HEK293 (cell line): ENCODE measurements at regions not wholly inside any gene's neighbourhood (a gene's known extent, or its start where the extent isn't known, plus 50 kb on each side); places are given as distances from the start of the nearest gene placed in this dataset.

Experiments
- CTCF ChIA-PET: fragments of 350-600 bp; formaldehyde crosslinking; extraction: SDS; loops from one replicate; lab custom pipeline; 2021; ENCODE audit warnings: antibody characterized with exemption; lab: Yijun Ruan, JAX
- POLR2A ChIA-PET: fragments of 300-600 bp; formaldehyde crosslinking; extraction: SDS; loops from one replicate; lab custom pipeline; 2020; ENCODE audit warnings: antibody characterized with exemption, inconsistent platforms; lab: Yijun Ruan, JAX
- H3K27ac ChIP-seq: fragments of 200-500 bp; sonication (Bioruptor generic); 2 replicates; pipeline ENCODE4 v1.5.1; 2014; ENCODE audit warnings: low read depth, low read length, control low read depth, inconsistent platforms; ENCODE audit errors: extremely low read depth
- H3K36me3 ChIP-seq, 2 experiments: fragments of 200-500 bp in 1 of 2; sonication (Bioruptor generic) in 1 of 2; 1 replicate in 1 of 2; 2 replicates in 1 of 2; pipeline ENCODE4 v1.5.1; 2014 to 2017; ENCODE audit warnings: inconsistent platforms in 2 of 2, low read length in 2 of 2; ENCODE audit not compliant: control insufficient read depth in 2 of 2, insufficient read depth in 1 of 2
- H3K4me1 ChIP-seq: fragments of 200-500 bp; sonication (Bioruptor generic); 2 replicates; pipeline ENCODE4 v1.5.1; 2014; ENCODE audit warnings: mild to moderate bottlenecking, low read length, inconsistent platforms; ENCODE audit not compliant: control insufficient read depth, insufficient read depth
- H3K4me3 ChIP-seq: 2 replicates; pipeline ENCODE4 v1.5.1; 2011; ENCODE audit warnings: low read depth, mild to moderate bottlenecking, control low read depth, low read length, moderate library complexity
- H3K9me3 ChIP-seq: fragments of 200-500 bp; sonication (Bioruptor generic); 2 replicates; pipeline ENCODE4 v1.5.1; 2014; ENCODE audit warnings: low read depth, low read length, inconsistent platforms; ENCODE audit not compliant: control insufficient read depth, insufficient read depth
- FEZF1 ChIP-seq: fragments of 450-650 bp; formaldehyde crosslinking; IDR thresholded peaks from 2 replicates; pipeline ENCODE4 v1.5.1; 2016; ENCODE audit warnings: missing biosample characterization, missing genetic modification characterization
- GFI1B ChIP-seq: fragments of 450-650 bp; formaldehyde crosslinking; IDR thresholded peaks from 2 replicates; pipeline ENCODE4 v1.5.1; 2016; ENCODE audit warnings: missing biosample characterization, missing genetic modification characterization
- KLF1 ChIP-seq: fragments of 450-650 bp; formaldehyde crosslinking; IDR thresholded peaks from 2 replicates; pipeline ENCODE4 v1.5.1; 2016; ENCODE audit warnings: missing biosample characterization, missing genetic modification characterization
- MEIS1 ChIP-seq: sonication (generic); formaldehyde crosslinking; IDR thresholded peaks from 2 replicates; pipeline ENCODE4 v1.8.1; 2022; ENCODE audit warnings: missing genetic modification reagents, mild to moderate bottlenecking, borderline replicate concordance
- MYNN ChIP-seq: fragments of 450-650 bp; formaldehyde crosslinking; IDR thresholded peaks from 2 replicates; pipeline ENCODE4 v1.5.1; 2016; ENCODE audit warnings: missing biosample characterization, missing genetic modification characterization, borderline replicate concordance
- OSR2 ChIP-seq: fragments of 450-650 bp; formaldehyde crosslinking; IDR thresholded peaks from 2 replicates; pipeline ENCODE4 v1.5.1; 2016; ENCODE audit warnings: missing biosample characterization, missing genetic modification characterization
- PATZ1 ChIP-seq: fragments of 450-650 bp; formaldehyde crosslinking; IDR thresholded peaks from 2 replicates; pipeline ENCODE4 v1.5.1; 2016; ENCODE audit warnings: missing biosample characterization, missing genetic modification characterization
- PRDM6 ChIP-seq: fragments of 450-650 bp; formaldehyde crosslinking; IDR thresholded peaks from 2 replicates; pipeline ENCODE4 v1.5.1; 2017; ENCODE audit warnings: missing biosample characterization, missing genetic modification characterization
- SP3 ChIP-seq: fragments of 450-650 bp; formaldehyde crosslinking; IDR thresholded peaks from 2 replicates; pipeline ENCODE4 v1.5.1; 2016; ENCODE audit warnings: missing biosample characterization, missing genetic modification characterization
- SP7 ChIP-seq: fragments of 450-650 bp; formaldehyde crosslinking; IDR thresholded peaks from 2 replicates; pipeline ENCODE4 v1.5.1; 2016; ENCODE audit warnings: missing biosample characterization, missing genetic modification characterization
- TRIM28 ChIP-seq: IDR thresholded peaks from 2 replicates; pipeline ENCODE4 v1.6.1; 2011; ENCODE audit warnings: low read length, control low read depth, borderline replicate concordance
- ZBTB8A ChIP-seq: fragments of 450-650 bp; formaldehyde crosslinking; IDR thresholded peaks from 2 replicates; pipeline ENCODE4 v1.5.1; 2016; ENCODE audit warnings: missing biosample characterization, missing genetic modification characterization
- ZNF121 ChIP-seq: fragments of 450-650 bp; formaldehyde crosslinking; IDR thresholded peaks from 2 replicates; pipeline ENCODE4 v1.5.1; 2016; ENCODE audit warnings: missing biosample characterization, missing genetic modification characterization
- ZNF221 ChIP-seq: fragments of 450-650 bp; formaldehyde crosslinking; IDR thresholded peaks from 2 replicates; pipeline ENCODE4 v1.5.1; 2017; ENCODE audit warnings: missing biosample characterization, missing genetic modification characterization, borderline replicate concordance
- ZNF513 ChIP-seq: fragments of 450-650 bp; IDR thresholded peaks from 2 replicates; pipeline ENCODE4 v1.5.1; 2018; ENCODE audit warnings: missing biosample characterization, missing genetic modification characterization
- ZNF658 ChIP-seq: fragments of 450-650 bp; formaldehyde crosslinking; IDR thresholded peaks from 2 replicates; pipeline ENCODE4; 2016; ENCODE audit warnings: missing biosample characterization, missing genetic modification characterization
- ZNF704 ChIP-seq: fragments of 450-650 bp; formaldehyde crosslinking; IDR thresholded peaks from 2 replicates; pipeline ENCODE4 v1.5.1; 2016; ENCODE audit warnings: missing biosample characterization, missing genetic modification characterization
- ZNF843 ChIP-seq: fragments of 450-650 bp; formaldehyde crosslinking; IDR thresholded peaks from 2 replicates; pipeline ENCODE4 v1.5.1; 2016; ENCODE audit warnings: missing biosample characterization, missing genetic modification characterization

GRCh38 chr1:244758708-244759107, 76.8 kb upstream of the COX20 start:
- Histone ChIP-seq H3K4me1 (peaks cover 15% of the 10 kb centered on the region), H3K36me3 (no peaks in the 10 kb centered on the region), H3K27ac (no peak overlapping the region), H3K9me3 (no peaks in the 10 kb centered on the region), H3K4me3 (no peak overlapping the region)
- POLR2A ChIA-PET = interaction anchor here (1.0 kb wide), 1 partner anchor 104 kb away, joined by 4 read pairs; no protein-coding TSS in a partner anchor
- CTCF ChIA-PET = interaction anchor here (0.7 to 0.8 kb wide), 2 partner anchors 12 to 139 kb away, joined by 3 read pairs; no protein-coding TSS in a partner anchor
- no peak for TF ChIP-seq SP3 (tag by site-specific recombination)
- 0 out of 2 replicates have a peak, but pooled peaks have one; percentile 46 for TF ChIP-seq TRIM28
- TF ChIP-seq FEZF1 (tag by site-specific recombination) = peak; percentile 21; the same call in 1 of the 2 replicates
- TF ChIP-seq OSR2 (tag by site-specific recombination) = peak; percentile 69
- TF ChIP-seq ZNF658 = no peak
- TF ChIP-seq PATZ1 = no peak
- TF ChIP-seq ZNF221 (tag by site-specific recombination) = no peak
- no peak for TF ChIP-seq ZNF513 (tag by site-specific recombination)
- TF ChIP-seq ZBTB8A (tag by site-specific recombination) = peak; percentile 41
- TF ChIP-seq SP7 (tag by site-specific recombination) = 0 out of 2 replicates have a peak, but pooled peaks have one; percentile 24
- TF ChIP-seq PRDM6 = peak; percentile 76
- TF ChIP-seq ZNF843 (tag by site-specific recombination) = 0 out of 2 replicates have a peak, but pooled peaks have one; percentile 33

GRCh38 chr1:244759158-244759557, 76.3 kb upstream of the COX20 start:
- TF ChIP-seq GFI1B (no peak), TRIM28 (0 out of 2 replicates have a peak, but pooled peaks have one; percentile 0), MEIS1 (no peak), ZNF704 (no peak), KLF1 (no peak)
- ChIA-PET CTCF (interaction anchor here (0.8 kb wide), 1 partner anchor 12 kb away, joined by 3 read pairs; no protein-coding TSS in a partner anchor), POLR2A (interaction anchor here (1.0 kb wide), 1 partner anchor 104 kb away, joined by 4 read pairs; no protein-coding TSS in a partner anchor)
- no peak overlapping the region for H3K4me3 ChIP-seq
- H3K36me3 ChIP-seq = no peaks in the 10 kb centered on the region
- no peak overlapping the region for H3K27ac ChIP-seq
- H3K9me3 ChIP-seq = no peaks in the 10 kb centered on the region
- peaks cover 15% of the 10 kb centered on the region for H3K4me1 ChIP-seq

- H3K4me1 ChIP-seq = peaks cover 15% of the 10 kb centered on the region
- H3K27ac ChIP-seq = no peak overlapping the region
- ChIA-PET POLR2A (no interaction called here), CTCF (no interaction called here)
- no peak overlapping the region for H3K4me3 ChIP-seq
- TF ChIP-seq ZNF121 (no peak), MYNN (tag by site-specific recombination) (no peak)
- no peaks in the 10 kb centered on the region for H3K9me3 ChIP-seq
- H3K36me3 ChIP-seq = no peaks in the 10 kb centered on the region
Observed at GRCh38 chr1:244760471-244760870, 75.0 kb upstream of the COX20 start.
